HepG2 (cell line): ENCODE measurements at regions not wholly inside any gene's neighbourhood (a gene's known extent, or its start where the extent isn't known, plus 50 kb on each side); places are given as distances from the start of the nearest gene placed in this dataset.

Experiments
- ATAC-seq: fragments of 200-7000 bp; cut with Tn5 transposase; 3 replicates; pipeline ENCODE4 v1.9.1; 2020; ENCODE audit warnings: mild to moderate bottlenecking, moderate library complexity
- BruUV-seq: library from RNA; stranded (reverse); fragments of 400-500 nt; replicated peaks from 2 replicates; lab custom pipeline; 2021; lab: Mats Ljungman, UMichigan
- CTCF ChIA-PET: fragments of 300-600 bp; formaldehyde crosslinking; extraction: SDS; loops from one replicate; lab custom pipeline; 2021; ENCODE audit warnings: low total read pairs, inconsistent platforms, low intra/inter-chr PET ratio; lab: Yijun Ruan, JAX
- POLR2A ChIA-PET: fragments of 350-600 bp; sonication (Branson Sonifier 250); formaldehyde crosslinking; loops from one replicate; lab custom pipeline; 2020; ENCODE audit warnings: antibody characterized with exemption, inconsistent platforms; lab: Yijun Ruan, JAX
- DNase-seq: peaks from one replicate; pipeline ENCODE4 v3.0.0-alpha.2; 2015; ENCODE audit warnings: low spot score
- FAIRE-seq: peaks from 3 replicates; lab custom pipeline; 2011; peaks lifted over from hg19 to GRCh38; lab: Jason Lieb, UNC
- H2AFZ ChIP-seq: one replicate; pipeline ENCODE4 v1.6.1; 2011; ENCODE audit warnings: low read length, inconsistent platforms
- H3K27ac ChIP-seq: fragments of 300-600 bp; 3 replicates; pipeline ENCODE4 v1.8.0; 2011; ENCODE audit warnings: mixed run types, mild to moderate bottlenecking, mixed read lengths, low read length, inconsistent platforms; ENCODE audit not compliant: insufficient read depth; ENCODE audit errors: extremely low read length
- H3K27me3 ChIP-seq, 2 experiments: fragments of 200-600 bp in 1 of 2; 2 replicates in 1 of 2; 3 replicates in 1 of 2; pipeline versions ENCODE4 v1.6.0 to v1.8.0; 2011; ENCODE audit warnings: low read length in 2 of 2, mild to moderate bottlenecking in 2 of 2, moderate library complexity in 2 of 2, inconsistent platforms in 1 of 2; ENCODE audit not compliant: insufficient read depth in 2 of 2, control insufficient read depth in 1 of 2
- H3K36me3 ChIP-seq, 2 experiments: fragments of 200-600 bp in 1 of 2; replicated peaks in 1 of 2; 2 replicates in 1 of 2; 3 replicates in 1 of 2; pipeline versions ENCODE4 v1.5.1 to v1.8.0; 2011; ENCODE audit warnings: low read length in 2 of 2, inconsistent platforms in 1 of 2; ENCODE audit not compliant: insufficient read depth in 2 of 2, control insufficient read depth in 1 of 2
- H3K4me1 ChIP-seq: 2 replicates; pipeline ENCODE4 v1.5.1; 2012; ENCODE audit warnings: low read length, inconsistent platforms; ENCODE audit not compliant: insufficient read depth
- H3K4me2 ChIP-seq: 2 replicates; pipeline ENCODE4 v1.6.0; 2011; ENCODE audit warnings: low read depth, low read length, inconsistent platforms
- H3K4me3 ChIP-seq, 3 experiments: fragments of 200-600 bp in 1 of 3; sonication (generic), shearing (Covaris generic) in 1 of 3; replicated peaks in 1 of 3; 2 replicates each; pipeline ENCODE4 v1.5.1; 2011 to 2016; ENCODE audit warnings: low read length in 3 of 3, inconsistent platforms in 2 of 3, low read depth in 2 of 3, mild to moderate bottlenecking in 2 of 3, control low read depth in 1 of 3, mixed read lengths in 1 of 3; ENCODE audit not compliant: insufficient read depth in 1 of 3
- H3K79me2 ChIP-seq: one replicate; pipeline ENCODE4 v1.6.1; 2011; ENCODE audit warnings: low read length, inconsistent platforms; ENCODE audit not compliant: insufficient read depth
- H3K9ac ChIP-seq: 2 replicates; pipeline ENCODE4 v1.6.0; 2011; ENCODE audit warnings: mild to moderate bottlenecking, low read depth, low read length, inconsistent platforms; ENCODE audit not compliant: insufficient read depth
- H3K9me3 ChIP-seq: 2 replicates; pipeline ENCODE4 v1.5.1; 2012; ENCODE audit warnings: mild to moderate bottlenecking, low read length
- H4K20me1 ChIP-seq: 2 replicates; pipeline ENCODE4 v1.6.0; 2011; ENCODE audit warnings: inconsistent platforms, mild to moderate bottlenecking, low read length, moderate library complexity; ENCODE audit not compliant: insufficient read depth
- HNF4G ChIP-seq, 2 experiments: sonication (generic) in 1 of 2; formaldehyde crosslinking in 1 of 2; IDR thresholded peaks; 2 replicates each; pipeline versions ENCODE4 v1.4.0 to v1.6.1; 2011 to 2020; ENCODE audit warnings: borderline replicate concordance in 2 of 2, low read depth in 2 of 2, mild to moderate bottlenecking in 2 of 2, low read length in 1 of 2, missing genetic modification reagents in 1 of 2, moderate library complexity in 1 of 2
- NFKB2 ChIP-seq: sonication (generic); formaldehyde crosslinking; IDR thresholded peaks from 2 replicates; pipeline ENCODE4 v1.4.0; 2020; ENCODE audit warnings: missing genetic modification reagents, borderline replicate concordance
- NRL ChIP-seq: sonication (generic); formaldehyde crosslinking; IDR thresholded peaks from 2 replicates; pipeline ENCODE4 v1.5.0; 2020; ENCODE audit warnings: missing genetic modification reagents, mild to moderate bottlenecking, moderate library complexity, borderline replicate concordance
- RAD51 ChIP-seq: fragments of 450-650 bp; IDR thresholded peaks from 2 replicates; pipeline ENCODE4 v1.6.1; 2016; ENCODE audit warnings: borderline replicate concordance
- YY1 ChIP-seq: IDR thresholded peaks from 2 replicates; pipeline ENCODE4 v1.6.1; 2011; ENCODE audit warnings: low read length, low read depth, moderate library complexity, mild to moderate bottlenecking; ENCODE audit not compliant: insufficient read depth, insufficient replicate concordance
- ZFY ChIP-seq: sonication (generic); formaldehyde crosslinking; IDR thresholded peaks from 2 replicates; pipeline ENCODE4 v1.4.0; 2020; ENCODE audit warnings: missing genetic modification reagents
- ZFYVE20 ChIP-seq: sonication (generic); formaldehyde crosslinking; IDR thresholded peaks from 2 replicates; pipeline ENCODE4 v1.8.0; 2023; ENCODE audit warnings: low read depth, mild to moderate bottlenecking, moderate library complexity, missing genetic modification reagents, borderline replicate concordance
- ZKSCAN8 ChIP-seq: IDR thresholded peaks from 2 replicates; pipeline ENCODE4 v1.6.1; 2016; ENCODE audit warnings: borderline replicate concordance, missing genetic modification reagents, missing compliant biosample characterization
- ZNF17 ChIP-seq: sonication (generic); formaldehyde crosslinking; IDR thresholded peaks from 2 replicates; pipeline ENCODE4 v1.5.0; 2020; ENCODE audit warnings: mild to moderate bottlenecking, missing genetic modification reagents
- ZNF318 ChIP-seq: sonication (generic); formaldehyde crosslinking; IDR thresholded peaks from 2 replicates; pipeline ENCODE4 v1.4.0; 2020; ENCODE audit warnings: mild to moderate bottlenecking, missing genetic modification reagents
- ZNF432 ChIP-seq: sonication (generic); formaldehyde crosslinking; IDR thresholded peaks from 2 replicates; pipeline ENCODE4 v1.5.0; 2020; ENCODE audit warnings: missing genetic modification reagents, mild to moderate bottlenecking, borderline replicate concordance
- ZNF703 ChIP-seq: sonication (generic); formaldehyde crosslinking; IDR thresholded peaks from 2 replicates; pipeline ENCODE4 v1.5.1; 2020; ENCODE audit warnings: missing genetic modification reagents, mild to moderate bottlenecking, moderate library complexity, borderline replicate concordance
- WGBS: methylation state at CpG from one replicate; pipeline ENCODE4 v1.1.6; 2017; ENCODE audit warnings: low lambda C conversion rate; 5-methylcytosine and 5-hydroxymethylcytosine counted together
- in situ Hi-C: cut with HindIII; loops from 2 replicates; pipeline ENCODE4 v1.10.0; 2017; ENCODE audit warnings: low pct_unique_long_range_greater_than_20kb; ENCODE audit not compliant: extremely low pct_ligation_motif_present
- intact Hi-C: fragments of 100-400 bp; cut with micrococcal nuclease; formaldehyde crosslinking; loops from one replicate; pipeline ENCODE4 v1.10.0; 2022; ENCODE audit not compliant: unreplicated experiment

DNA sequence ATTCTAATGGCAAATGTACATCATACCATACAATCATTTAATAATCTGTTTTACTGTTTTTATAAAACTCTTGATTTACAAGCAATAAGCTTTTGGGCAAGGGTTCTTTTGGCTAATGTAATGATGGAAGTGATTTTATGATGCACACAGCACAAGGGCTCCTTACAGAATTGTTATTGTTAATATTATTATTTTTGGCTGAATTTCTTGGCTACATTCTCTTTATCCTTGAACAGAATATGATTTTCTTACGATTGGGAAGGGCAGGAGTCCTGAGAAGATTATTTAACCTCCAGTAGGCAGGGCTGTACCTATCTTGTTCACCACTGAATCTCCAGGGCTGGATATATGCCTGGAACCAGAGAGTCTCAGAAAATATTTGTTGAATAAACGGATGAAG lies 70.4 kb upstream of the ARHGAP20 start:
- CTCF ChIA-PET: no interaction called here
- intact Hi-C loops: no loop called here

More for the DNA sequence above, 70.4 kb upstream of the ARHGAP20 start:
- no peak for TF ChIP-seq NRL (CRISPR knock-in tag)
- TF ChIP-seq RAD51: no peak
- TF ChIP-seq HNF4G (IDR thresholded peaks at IDR 0.05; ENCODE audit: borderline replicate concordance, low read depth, low read length): no peak
- no peak for TF ChIP-seq HNF4G (CRISPR knock-in tag; IDR thresholded peaks at IDR 0.05; ENCODE audit: borderline replicate concordance, low read depth)
- TF ChIP-seq ZFY (CRISPR knock-in tag): no peak
- no peak for TF ChIP-seq ZNF318 (CRISPR knock-in tag)
- no peak for TF ChIP-seq ZKSCAN8 (CRISPR knock-in tag)
- no peak for TF ChIP-seq ZNF703 (CRISPR knock-in tag)
- TF ChIP-seq ZFYVE20: no peak
- TF ChIP-seq ZNF17 (CRISPR knock-in tag): no peak
- no peak for TF ChIP-seq ZNF432 (CRISPR knock-in tag)
- no peak for TF ChIP-seq YY1
- no peak for TF ChIP-seq NFKB2 (CRISPR knock-in tag)
- H3K27ac ChIP-seq: no peak overlapping the region
- FAIRE-seq (no peak), ATAC-seq (no peak), DNase-seq (no peak)
- POLR2A ChIA-PET: no interaction called here
- no peaks in the 10 kb centered on the region for H3K79me2 ChIP-seq
- in situ Hi-C loops: no loop called here
- no peaks in the 10 kb centered on the region for H3K4me1 ChIP-seq
- BruUV-seq: no TSS peak
- no peak overlapping the region for H2AFZ ChIP-seq
- no peaks in the 10 kb centered on the region for H3K36me3 ChIP-seq
- no peak overlapping the region for H3K4me3 ChIP-seq
- no peaks in the 10 kb centered on the region for H3K27me3 ChIP-seq
- H3K9ac ChIP-seq: no peak overlapping the region
- WGBS: 1% methylated on average over 2 of the region's 2 CpGs
- H3K4me2 ChIP-seq: no peak overlapping the region
- H4K20me1 ChIP-seq: no peaks in the 10 kb centered on the region
- H3K9me3 ChIP-seq: peaks cover 5% of the 10 kb centered on the region
